NCI-H526 (cell line): ENCODE measurements at regions not wholly inside any gene's neighbourhood (a gene's known extent, or its start where the extent isn't known, plus 50 kb on each side); places are given as distances from the start of the nearest gene placed in this dataset.

ENCODE experiments used
- DNase-seq, 2 experiments: peaks; one replicate each; lab custom pipeline; 2025; lab: John Stamatoyannopoulos, UW

GRCh38 chr2:199025146-199025545 lies 432.6 kb downstream of the SATB2 start:
- no peak for DNase-seq

- no peak for DNase-seq
Measured at GRCh38 chr2:199024224-199024623, 433.5 kb downstream of the SATB2 start.

GRCh38 chr2:199019898-199020507 lies 437.7 kb downstream of the SATB2 start:
- DNase-seq = peak in 1 of 2 experiments; percentile 48

GRCh38 chr2:199018826-199019225 lies 438.9 kb downstream of the SATB2 start:
- peak in 1 of 2 experiments; percentile 8 for DNase-seq

DNA sequence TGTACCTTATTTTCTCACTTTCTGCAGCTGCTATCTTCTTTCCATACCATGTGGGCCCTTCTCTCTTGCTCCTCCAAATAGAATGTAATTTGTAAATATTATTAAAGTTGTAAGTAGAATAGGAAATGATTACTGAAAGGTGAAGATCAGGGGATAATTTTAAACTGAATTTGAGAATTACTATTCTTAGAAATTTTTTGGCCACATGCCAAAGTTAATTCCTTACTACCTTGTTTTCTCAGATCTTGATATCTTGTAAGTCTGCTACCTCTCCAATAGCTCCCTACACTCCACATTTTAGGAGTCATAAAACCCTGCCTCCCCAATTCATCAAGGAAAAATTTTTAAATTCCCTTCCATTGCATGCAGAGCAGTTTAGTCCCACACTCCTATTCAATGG lies 442.7 kb downstream of the SATB2 start:
- no peak for DNase-seq

DNA sequence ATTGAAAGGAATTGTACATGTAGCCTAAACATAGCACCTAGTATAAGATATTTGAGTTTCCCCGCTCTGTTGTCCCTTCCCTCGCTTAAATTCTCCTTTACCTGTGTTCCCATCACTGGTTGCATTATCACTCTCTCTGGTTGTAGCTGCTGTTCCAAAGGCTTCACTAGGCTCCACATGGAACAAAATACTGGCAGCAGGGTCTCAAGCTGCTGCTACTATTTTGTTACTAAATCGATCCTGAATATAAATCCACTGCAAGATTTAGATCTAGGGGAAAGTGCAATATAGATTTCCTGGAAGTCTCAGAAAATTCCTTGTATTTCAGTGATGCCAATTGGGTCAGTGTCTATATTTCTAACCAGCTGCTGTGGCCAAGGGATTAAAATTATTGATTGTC lies 443.5 kb downstream of the SATB2 start:
- no peak for DNase-seq

DNA sequence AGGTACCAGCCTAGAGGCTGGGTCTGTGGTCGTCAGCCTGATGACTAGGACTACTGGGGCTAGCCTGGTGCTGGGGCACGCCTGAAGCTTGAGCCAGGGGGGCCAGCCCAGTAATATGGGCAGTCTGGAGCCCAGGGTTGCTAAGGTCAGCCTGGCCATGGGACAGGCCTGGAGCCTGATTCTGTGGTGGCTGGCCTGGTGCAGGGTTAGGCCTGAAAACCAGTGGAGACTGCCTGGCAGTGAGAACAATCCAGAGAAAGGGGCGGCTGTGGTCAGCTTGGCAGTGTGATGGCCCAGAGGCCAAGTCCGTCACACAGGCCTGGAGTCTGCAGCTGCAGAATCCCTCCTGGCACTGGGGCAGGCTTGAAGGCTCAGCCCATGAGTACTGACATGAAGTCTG lies 445.8 kb downstream of the SATB2 start:
- no peak for DNase-seq

DNA sequence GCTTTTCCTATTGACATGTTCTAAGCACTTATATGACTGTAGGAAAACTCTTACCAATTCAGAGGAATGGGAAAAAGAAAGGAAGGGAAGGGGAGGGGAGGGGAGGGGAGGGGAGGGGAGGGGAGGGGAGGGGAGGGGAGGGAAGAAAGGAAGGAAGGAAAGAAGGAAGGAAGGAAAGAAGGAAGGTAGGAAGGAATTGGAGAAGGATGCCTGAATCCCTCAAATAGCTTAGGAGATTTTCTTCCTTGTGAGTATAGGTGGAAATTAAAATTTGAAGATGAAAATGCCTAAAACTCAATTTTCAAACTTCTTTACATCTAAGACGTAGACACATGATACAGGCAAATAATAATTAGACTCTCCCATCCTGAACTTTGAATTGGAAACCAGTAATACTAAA lies 463.1 kb downstream of the SATB2 start:
- DNase-seq = no peak

DNA sequence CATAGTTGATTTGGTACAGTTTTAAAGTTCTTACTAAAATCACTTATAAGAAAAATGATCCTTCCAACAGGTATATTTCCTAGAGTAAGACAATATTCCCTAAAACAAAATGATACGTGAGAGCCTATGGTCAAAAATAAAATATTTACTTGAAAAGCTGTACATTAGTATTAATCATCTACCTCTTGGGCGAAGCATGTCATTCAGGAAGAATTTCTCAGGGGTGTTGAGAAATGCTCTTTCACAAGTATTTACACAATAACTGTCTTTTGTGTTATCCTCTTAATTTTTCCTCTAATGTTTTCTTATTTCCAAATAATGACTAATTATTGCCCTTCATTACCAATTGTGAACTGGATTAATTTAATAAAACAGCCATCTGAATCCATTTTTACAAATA lies 466.3 kb downstream of the SATB2 start:
- no peak for DNase-seq

GRCh38 chr2:198975779-198976178 lies 482.0 kb downstream of the SATB2 start:
- no peak for DNase-seq

GRCh38 chr2:198973785-198974184 lies 484.0 kb downstream of the SATB2 start:
- DNase-seq = no peak

GRCh38 chr2:198973181-198973580 lies 484.6 kb downstream of the SATB2 start:
- no peak for DNase-seq

- no peak for DNase-seq
Measured at GRCh38 chr2:198968545-198968944, 489.2 kb downstream of the SATB2 start.

GRCh38 chr2:198966269-198966668 lies 491.5 kb downstream of the SATB2 start:
- DNase-seq = no peak

DNA sequence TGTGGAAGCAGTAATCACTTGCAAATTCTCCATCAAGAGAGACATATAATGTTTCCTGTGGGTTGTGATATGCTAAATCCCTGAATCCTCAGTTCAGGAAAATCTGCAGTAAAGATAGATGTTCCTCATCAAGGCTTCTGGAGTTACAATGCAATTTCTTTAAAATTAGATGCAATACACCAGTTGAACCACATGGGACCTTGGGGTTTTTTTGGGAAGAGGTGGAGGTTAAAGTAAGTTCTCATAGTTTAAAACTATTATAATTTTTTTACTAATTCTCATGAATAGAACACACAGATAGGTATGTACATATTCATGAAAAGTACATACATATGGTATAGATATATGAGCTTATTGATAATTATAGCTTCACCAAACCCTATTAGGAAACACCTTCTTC lies 496.2 kb downstream of the SATB2 start:
- no peak for DNase-seq

GRCh38 chr2:198957181-198957580 lies 500.6 kb downstream of the SATB2 start:
- no peak for DNase-seq

GRCh38 chr2:198953328-198953727 lies 504.4 kb downstream of the SATB2 start:
- DNase-seq = no peak

DNA sequence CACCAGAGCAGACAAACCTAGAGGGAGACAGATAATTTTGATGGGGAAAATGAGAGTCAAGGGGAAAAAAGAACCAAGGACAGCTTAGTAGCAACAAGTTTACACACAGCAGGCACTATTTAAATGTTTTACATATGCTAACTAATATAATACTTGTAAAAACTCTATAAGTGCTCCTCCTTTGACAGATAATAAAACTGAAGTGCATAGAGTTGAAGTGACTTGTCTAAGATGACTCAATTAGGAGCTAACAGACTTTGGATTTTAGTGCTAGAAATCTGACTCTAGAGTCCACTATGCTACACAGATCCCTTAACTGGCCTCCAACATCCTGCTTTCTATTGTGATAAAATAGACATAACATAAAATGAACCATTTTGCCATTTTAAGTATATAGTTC lies 506.9 kb downstream of the SATB2 start:
- no peak for DNase-seq

GRCh38 chr2:198945496-198945895 lies 512.2 kb downstream of the SATB2 start:
- no peak for DNase-seq

DNA sequence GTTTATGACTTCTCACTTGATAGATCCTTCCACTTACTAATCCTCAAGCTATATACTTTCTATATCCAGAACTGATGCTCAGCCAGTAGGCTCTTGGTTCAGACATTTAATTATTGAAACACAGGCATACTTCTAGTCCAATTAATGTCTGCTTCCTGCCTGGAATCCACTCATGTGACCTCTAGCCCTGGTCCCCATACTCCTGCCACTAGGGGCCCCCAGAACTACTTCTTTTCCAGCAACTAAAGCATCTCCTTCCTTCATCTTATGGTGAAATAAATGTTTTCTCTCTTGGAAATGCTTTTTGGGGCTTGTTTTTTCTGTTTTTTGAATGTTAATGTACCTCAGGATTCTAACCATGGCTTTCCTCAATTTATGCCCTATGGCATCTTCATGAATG lies 527.6 kb downstream of the SATB2 start:
- DNase-seq = peak in 1 of 2 experiments; percentile 6

DNA sequence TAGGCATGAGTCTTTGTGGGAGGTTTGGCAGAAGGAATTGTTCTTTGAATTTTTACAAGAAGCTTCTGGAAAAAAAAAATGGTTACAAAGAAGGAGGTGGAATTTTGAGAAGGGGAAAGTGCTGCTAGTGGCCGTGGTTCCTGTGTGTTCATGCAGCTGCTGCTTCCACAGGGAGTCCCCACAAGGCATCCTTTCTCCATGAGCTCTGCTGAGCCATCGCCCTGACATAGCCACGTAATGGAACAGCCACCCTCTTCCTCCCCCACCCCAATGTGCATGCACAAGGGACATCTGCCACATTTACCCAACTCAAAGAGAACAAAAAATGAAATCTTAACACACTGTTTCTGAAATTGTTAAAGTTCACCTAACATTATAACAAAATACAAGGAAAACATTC lies 529.7 kb downstream of the SATB2 start:
- DNase-seq = no peak

DNA sequence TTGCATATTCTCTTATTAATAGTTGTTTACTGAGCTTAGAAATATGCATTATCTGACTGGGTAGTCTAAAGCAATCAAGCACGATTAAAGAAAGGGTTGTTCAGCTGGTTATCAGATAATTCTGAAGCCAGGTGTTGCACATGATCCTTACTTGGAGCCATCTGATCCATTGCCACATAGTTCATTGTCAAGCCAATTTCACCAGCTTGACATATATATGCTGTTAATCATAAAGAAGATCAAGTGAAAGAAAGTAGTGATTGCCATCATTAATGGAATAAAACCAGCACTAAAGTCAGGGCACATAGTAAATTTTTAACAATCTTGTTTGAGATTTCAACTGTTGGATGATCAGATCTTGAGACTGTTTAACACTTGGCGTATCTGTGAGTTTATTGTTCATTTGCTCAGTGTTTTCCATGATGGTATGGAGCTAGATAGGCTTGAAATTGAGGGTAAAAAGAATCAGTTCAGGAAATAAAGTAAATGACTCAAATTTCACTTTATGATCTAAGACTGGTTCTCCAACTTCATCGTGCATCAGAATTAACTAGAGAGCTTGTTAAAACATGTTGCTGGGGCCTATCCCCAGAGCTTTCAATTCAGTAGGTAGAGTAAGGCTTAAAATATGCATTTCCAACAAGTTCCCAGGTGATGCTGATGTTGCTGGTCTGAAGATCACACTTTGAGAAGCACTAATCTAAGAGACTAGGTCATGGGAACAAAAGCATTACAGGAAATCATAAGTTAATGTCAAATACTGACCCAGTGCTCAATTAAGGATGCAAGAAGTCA lies 539.6 kb downstream of the SATB2 start:
- no peak for DNase-seq

DNA sequence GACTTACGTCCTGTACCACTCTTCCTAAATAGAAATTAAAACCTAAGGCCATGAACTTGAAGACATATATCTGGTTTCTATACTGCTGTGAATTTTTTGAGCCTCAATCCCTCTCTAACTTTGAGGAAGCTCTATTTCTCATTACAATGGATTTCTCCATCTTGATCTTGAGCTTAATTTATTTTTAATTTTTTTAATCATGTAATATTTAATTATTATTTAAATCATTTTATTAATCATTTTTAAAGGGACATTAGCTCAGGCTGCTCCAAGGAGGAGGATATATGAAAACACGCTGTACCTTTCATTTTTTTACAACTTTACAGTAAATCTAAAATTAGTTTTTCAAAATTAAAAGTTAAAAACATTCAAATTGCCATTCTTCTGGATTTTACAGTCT lies 540.5 kb downstream of the SATB2 start:
- no peak for DNase-seq

- DNase-seq = no peak
Measured at GRCh38 chr2:198916548-198917080, 541.1 kb downstream of the SATB2 start.
